ENCODE measurements at regions not wholly inside any gene's neighbourhood (a gene's known extent, or its start where the extent isn't known, plus 50 kb on each side); places are given as distances from the start of the nearest gene placed in this dataset.

DNA sequence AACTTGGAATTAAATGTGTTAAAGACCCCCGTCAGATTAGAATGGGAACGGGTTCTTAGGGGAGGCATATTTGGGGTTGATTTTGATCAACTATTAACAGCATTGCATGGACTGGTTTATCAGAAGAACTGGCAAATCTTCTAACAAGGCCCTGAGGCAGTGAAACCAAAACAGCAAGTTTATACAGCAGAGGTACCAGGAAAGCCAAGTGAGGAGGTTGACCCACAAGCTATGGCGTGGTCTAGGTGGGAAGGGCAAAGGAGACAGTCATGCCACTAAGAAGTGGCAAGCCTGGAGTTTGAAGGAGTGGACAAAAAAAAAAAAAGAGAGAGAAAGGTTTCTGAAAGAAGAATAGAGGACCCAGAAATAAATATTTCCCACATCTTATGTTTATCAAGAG, 187.0 kb downstream of the MREG start:
- WGBS (ENCODE audit: low lambda C conversion rate), result 63% methylated on average over 3 of the region's 3 CpGs
- no peaks in the 10 kb centered on the region for H3K79me2 ChIP-seq (ENCODE audit: insufficient read depth, low read length)
- CTCF ChIA-PET (ENCODE audit: low intra/inter-chr PET ratio, low total read pairs), result no interaction called here
- no peak for FAIRE-seq
- peak overlapping the region; percentile 68 for H3K9ac ChIP-seq (ENCODE audit: insufficient read depth, low read depth, low read length)
- BruUV-seq (replicated peaks), result no TSS peak
- TF ChIP-seq ZBTB21 (CRISPR knock-in tag; IDR thresholded peaks at IDR 0.05), result no peak
- 0 out of 2 replicates have a peak, but pooled peaks have one; percentile 26 for TF ChIP-seq ZSCAN20 (CRISPR knock-in tag; IDR thresholded peaks at IDR 0.05; ENCODE audit: borderline replicate concordance)
- TF ChIP-seq ZNF430 (CRISPR knock-in tag; IDR thresholded peaks at IDR 0.05), result no peak
- 0 out of 2 replicates have a peak, but pooled peaks have one; percentile 6 for TF ChIP-seq SALL1 (CRISPR knock-in tag; IDR thresholded peaks at IDR 0.05)
- no peak for TF ChIP-seq ZFP36L2 (CRISPR knock-in tag; IDR thresholded peaks at IDR 0.05)
- TF ChIP-seq, protein P1, sequence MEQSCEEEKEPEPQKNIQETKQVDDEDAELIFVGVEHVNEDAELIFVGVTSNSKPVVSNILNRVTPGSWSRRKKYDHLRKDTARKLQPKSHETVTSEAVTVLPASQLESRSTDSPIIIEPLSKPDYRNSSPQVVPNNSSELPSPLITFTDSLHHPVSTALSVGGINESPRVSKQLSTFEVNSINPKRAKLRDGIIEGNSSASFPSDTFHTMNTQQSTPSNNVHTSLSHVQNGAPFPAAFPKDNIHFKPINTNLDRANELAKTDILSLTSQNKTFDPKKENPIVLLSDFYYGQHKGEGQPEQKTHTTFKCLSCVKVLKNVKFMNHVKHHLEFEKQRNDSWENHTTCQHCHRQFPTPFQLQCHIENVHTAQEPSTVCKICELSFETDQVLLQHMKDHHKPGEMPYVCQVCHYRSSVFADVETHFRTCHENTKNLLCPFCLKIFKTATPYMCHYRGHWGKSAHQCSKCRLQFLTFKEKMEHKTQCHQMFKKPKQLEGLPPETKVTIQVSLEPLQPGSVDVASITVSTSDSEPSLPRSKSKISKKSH (CRISPR knock-in tag; IDR thresholded peaks at IDR 0.05; ENCODE audit: borderline replicate concordance), result no peak
- no peak for TF ChIP-seq KDM5A (IDR thresholded peaks at IDR 0.05; ENCODE audit: borderline replicate concordance, low read length)
- TF ChIP-seq JUNB (CRISPR knock-in tag; IDR thresholded peaks at IDR 0.05; ENCODE audit: borderline replicate concordance), result no peak
- no peak for TF ChIP-seq YEATS2 (CRISPR knock-in tag; IDR thresholded peaks at IDR 0.05; ENCODE audit: borderline replicate concordance)
- TF ChIP-seq SAFB2 (CRISPR knock-in tag; IDR thresholded peaks at IDR 0.05; ENCODE audit: borderline replicate concordance, low read depth), result no peak; the same call in 1 of the 2 replicates
- TF ChIP-seq FOXK1 (CRISPR knock-in tag; IDR thresholded peaks at IDR 0.05; ENCODE audit: borderline replicate concordance, low read depth), result peak; percentile 9; the same call in 1 of the 2 replicates
- no peak for TF ChIP-seq NCOA5 (CRISPR knock-in tag; IDR thresholded peaks at IDR 0.05)
- TF ChIP-seq ZFY (CRISPR knock-in tag; IDR thresholded peaks at IDR 0.05), result peak; percentile 39; the same call in 1 of the 2 replicates
- 0 out of 2 replicates have a peak, but pooled peaks have one; percentile 34 for TF ChIP-seq WIZ (CRISPR knock-in tag; IDR thresholded peaks at IDR 0.05)
- TF ChIP-seq, protein P2, sequence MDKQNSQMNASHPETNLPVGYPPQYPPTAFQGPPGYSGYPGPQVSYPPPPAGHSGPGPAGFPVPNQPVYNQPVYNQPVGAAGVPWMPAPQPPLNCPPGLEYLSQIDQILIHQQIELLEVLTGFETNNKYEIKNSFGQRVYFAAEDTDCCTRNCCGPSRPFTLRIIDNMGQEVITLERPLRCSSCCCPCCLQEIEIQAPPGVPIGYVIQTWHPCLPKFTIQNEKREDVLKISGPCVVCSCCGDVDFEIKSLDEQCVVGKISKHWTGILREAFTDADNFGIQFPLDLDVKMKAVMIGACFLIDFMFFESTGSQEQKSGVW (CRISPR knock-in tag; IDR thresholded peaks at IDR 0.05; ENCODE audit: borderline replicate concordance), result no peak
- intact Hi-C loops (cut with micrococcal nuclease; ENCODE audit: unreplicated experiment), result loop anchor here (2.0 to 5.0 kb wide), 5 partner anchors 32 to 389 kb away; partner anchors contain the start of gene FN1
- POLR2A ChIA-PET, result interaction anchor here (1.3 kb wide), 1 partner anchor 32 kb away, joined by 6 read pairs; no protein-coding TSS in a partner anchor
- peak overlapping the region in 2 of 3 experiments; percentile 31 to 35; a peak in 3 of 6 replicates for H3K4me3 ChIP-seq (replicated peaks in 1 of 3; ENCODE audit: insufficient read depth in 1 of 3, low read depth in 2 of 3, low read length in 3 of 3)
- DNase-seq (ENCODE audit: low spot score), result no peak
- H3K4me2 ChIP-seq (ENCODE audit: low read depth, low read length), result peak overlapping the region; percentile 56
- no peaks in the 10 kb centered on the region for H3K27me3 ChIP-seq (ENCODE audit: control insufficient read depth in 1 of 2, insufficient read depth in 2 of 2, low read length in 2 of 2)
- peak overlapping the region; percentile 94 for H2AFZ ChIP-seq (ENCODE audit: low read length)
- peak overlapping the region; percentile 67 for H3K27ac ChIP-seq (ENCODE audit: extremely low read length, insufficient read depth, low read length)
- no peaks in the 10 kb centered on the region for H3K36me3 ChIP-seq (replicated peaks in 1 of 2; ENCODE audit: control insufficient read depth in 1 of 2, insufficient read depth in 2 of 2, low read length in 2 of 2)
- no peak for ATAC-seq
- peaks cover 7% of the 10 kb centered on the region; the same call in 1 of the 2 replicates for H3K9me3 ChIP-seq (ENCODE audit: low read length)
- in situ Hi-C loops (cut with HindIII; ENCODE audit: extremely low pct_ligation_motif_present, low pct_unique_long_range_greater_than_20kb), result no loop called here
- H3K4me1 ChIP-seq (ENCODE audit: insufficient read depth, low read length), result peaks cover 59% of the 10 kb centered on the region
- no peaks in the 10 kb centered on the region for H4K20me1 ChIP-seq (ENCODE audit: insufficient read depth, low read length)

Measured in HepG2 (cell line).